Liver (tissue), 3 donors: ENCODE measurements at regions not wholly inside any gene's neighbourhood (a gene's known extent, or its start where the extent isn't known, plus 50 kb on each side); places are given as distances from the start of the nearest gene placed in this dataset.

ENCODE experiments used
- TF ChIP-seq, protein P1 (sequence below): fragments of 150-350 bp; IDR thresholded peaks from 2 replicates; pipeline ENCODE4 v1.5.1; 2017; ENCODE audit warnings: improper control_type of control experiment, low read depth, low read length; ENCODE audit not compliant: missing input control
- TF ChIP-seq, protein P2 (sequence below): IDR thresholded peaks from 2 replicates; pipeline ENCODE4 v1.6.1; 2016; ENCODE audit warnings: antibody characterized with exemption
- TF ChIP-seq, protein P3 (sequence below): IDR thresholded peaks from 2 replicates; pipeline ENCODE4 v1.6.1; 2016; ENCODE audit warnings: antibody characterized with exemption, mild to moderate bottlenecking
- donor health status: healthy.
- donor health status: healthy.

DNA sequence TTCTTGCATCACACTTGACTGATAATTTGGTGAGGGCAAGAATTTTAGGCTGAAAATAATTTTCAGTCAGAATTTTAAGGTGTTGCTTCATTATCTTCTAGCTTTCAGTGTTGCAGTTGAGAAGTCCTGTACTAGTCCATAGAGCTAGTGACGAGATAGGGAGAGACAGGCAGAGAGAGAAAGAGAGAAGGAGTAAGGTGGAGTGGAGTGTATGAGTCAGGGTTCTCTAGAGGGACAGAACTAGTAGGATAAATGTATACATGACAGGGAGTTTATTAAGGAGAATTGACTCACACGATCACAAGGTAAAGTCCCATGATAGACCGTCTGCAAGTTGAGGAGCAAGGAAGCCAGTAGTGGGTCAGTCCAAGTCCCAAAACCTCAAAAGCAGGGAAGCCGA is 127.2 kb downstream of the UTP18 start:
- TF ChIP-seq, protein P1, sequence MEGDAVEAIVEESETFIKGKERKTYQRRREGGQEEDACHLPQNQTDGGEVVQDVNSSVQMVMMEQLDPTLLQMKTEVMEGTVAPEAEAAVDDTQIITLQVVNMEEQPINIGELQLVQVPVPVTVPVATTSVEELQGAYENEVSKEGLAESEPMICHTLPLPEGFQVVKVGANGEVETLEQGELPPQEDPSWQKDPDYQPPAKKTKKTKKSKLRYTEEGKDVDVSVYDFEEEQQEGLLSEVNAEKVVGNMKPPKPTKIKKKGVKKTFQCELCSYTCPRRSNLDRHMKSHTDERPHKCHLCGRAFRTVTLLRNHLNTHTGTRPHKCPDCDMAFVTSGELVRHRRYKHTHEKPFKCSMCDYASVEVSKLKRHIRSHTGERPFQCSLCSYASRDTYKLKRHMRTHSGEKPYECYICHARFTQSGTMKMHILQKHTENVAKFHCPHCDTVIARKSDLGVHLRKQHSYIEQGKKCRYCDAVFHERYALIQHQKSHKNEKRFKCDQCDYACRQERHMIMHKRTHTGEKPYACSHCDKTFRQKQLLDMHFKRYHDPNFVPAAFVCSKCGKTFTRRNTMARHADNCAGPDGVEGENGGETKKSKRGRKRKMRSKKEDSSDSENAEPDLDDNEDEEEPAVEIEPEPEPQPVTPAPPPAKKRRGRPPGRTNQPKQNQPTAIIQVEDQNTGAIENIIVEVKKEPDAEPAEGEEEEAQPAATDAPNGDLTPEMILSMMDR = no peak
- TF ChIP-seq, protein P2, sequence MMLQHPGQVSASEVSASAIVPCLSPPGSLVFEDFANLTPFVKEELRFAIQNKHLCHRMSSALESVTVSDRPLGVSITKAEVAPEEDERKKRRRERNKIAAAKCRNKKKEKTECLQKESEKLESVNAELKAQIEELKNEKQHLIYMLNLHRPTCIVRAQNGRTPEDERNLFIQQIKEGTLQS = no peak
- TF ChIP-seq, protein P3, sequence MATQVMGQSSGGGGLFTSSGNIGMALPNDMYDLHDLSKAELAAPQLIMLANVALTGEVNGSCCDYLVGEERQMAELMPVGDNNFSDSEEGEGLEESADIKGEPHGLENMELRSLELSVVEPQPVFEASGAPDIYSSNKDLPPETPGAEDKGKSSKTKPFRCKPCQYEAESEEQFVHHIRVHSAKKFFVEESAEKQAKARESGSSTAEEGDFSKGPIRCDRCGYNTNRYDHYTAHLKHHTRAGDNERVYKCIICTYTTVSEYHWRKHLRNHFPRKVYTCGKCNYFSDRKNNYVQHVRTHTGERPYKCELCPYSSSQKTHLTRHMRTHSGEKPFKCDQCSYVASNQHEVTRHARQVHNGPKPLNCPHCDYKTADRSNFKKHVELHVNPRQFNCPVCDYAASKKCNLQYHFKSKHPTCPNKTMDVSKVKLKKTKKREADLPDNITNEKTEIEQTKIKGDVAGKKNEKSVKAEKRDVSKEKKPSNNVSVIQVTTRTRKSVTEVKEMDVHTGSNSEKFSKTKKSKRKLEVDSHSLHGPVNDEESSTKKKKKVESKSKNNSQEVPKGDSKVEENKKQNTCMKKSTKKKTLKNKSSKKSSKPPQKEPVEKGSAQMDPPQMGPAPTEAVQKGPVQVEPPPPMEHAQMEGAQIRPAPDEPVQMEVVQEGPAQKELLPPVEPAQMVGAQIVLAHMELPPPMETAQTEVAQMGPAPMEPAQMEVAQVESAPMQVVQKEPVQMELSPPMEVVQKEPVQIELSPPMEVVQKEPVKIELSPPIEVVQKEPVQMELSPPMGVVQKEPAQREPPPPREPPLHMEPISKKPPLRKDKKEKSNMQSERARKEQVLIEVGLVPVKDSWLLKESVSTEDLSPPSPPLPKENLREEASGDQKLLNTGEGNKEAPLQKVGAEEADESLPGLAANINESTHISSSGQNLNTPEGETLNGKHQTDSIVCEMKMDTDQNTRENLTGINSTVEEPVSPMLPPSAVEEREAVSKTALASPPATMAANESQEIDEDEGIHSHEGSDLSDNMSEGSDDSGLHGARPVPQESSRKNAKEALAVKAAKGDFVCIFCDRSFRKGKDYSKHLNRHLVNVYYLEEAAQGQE = no peak
